HPDE6-E6E7 (cell line): ENCODE measurements at regions not wholly inside any gene's neighbourhood (a gene's known extent, or its start where the extent isn't known, plus 50 kb on each side); places are given as distances from the start of the nearest gene placed in this dataset.

Experiments used
- DNase-seq: peaks from one replicate; pipeline ENCODE4 v3.0.0; 2011; ENCODE audit warnings: missing footprints; ENCODE audit errors: extremely low spot score

DNA sequence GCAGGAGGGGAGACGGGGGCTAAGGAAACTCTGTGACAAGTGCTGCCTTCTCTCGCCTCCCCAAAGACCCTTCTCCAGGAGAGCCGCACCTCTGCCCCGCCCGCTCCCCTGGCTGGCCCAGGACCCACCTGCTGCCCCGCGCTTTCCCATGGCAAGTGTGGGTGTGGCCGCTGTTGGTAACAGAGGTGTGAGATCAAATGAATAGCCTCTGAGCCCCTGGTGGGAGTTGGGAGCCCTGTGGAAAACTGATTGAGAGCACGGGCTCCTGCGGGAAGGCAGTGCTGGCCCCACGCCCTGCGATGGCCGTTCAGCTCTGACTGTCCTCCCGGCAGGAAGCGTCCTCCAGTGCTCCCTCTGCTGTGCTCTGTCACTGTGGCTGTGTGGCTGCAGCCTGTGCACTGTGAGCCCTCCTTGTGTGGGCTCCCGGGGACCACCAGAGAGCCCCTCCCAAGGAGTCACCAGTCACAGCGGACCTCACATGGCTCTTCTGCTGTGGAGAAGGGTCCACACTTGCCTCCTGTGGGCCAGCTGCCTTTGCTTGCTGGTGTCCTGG lies 1275.9 kb downstream of the BRD1 start:
- no peak for DNase-seq

DNA sequence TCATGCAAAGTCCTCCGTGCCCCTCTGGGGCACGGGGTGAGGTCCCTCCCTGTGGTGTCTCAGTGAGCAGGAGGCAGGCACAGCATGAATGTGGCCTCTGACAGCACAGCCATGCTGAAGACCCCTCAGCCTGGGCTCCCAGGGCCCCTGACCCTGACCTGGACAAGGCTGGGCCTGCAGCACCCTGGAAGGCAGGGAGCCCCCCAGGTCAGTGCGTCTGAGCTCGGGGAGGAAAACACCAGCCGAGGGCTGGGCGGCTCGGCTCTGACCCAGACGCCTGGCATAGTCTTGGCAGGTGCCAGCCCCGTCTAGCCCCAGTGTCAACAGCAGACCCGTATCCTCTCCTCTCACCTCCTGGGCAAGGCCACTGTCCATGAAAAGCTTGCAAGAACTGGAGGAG lies 1276.6 kb downstream of the BRD1 start:
- no peak for DNase-seq

DNA sequence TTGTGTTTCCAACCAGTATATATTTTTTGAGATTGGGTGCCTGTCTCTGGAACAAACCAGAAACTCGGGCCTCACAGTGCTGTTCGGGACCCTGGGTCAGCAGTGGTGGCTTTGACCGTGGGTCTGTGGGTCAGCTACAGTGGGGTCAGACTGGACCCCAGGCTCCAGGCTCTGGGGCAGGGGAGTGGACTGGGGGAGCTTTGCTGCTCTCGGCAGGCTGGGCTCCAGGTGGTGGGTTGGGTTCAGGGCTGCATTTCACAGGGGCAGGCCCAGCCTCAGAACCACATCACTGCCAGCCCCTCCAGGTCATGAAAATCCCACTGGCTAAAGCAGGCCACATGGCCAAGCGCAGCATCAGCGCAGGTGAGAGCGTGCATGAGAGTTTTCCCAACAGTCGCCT lies 1279.3 kb downstream of the BRD1 start:
- DNase-seq = no peak

DNA sequence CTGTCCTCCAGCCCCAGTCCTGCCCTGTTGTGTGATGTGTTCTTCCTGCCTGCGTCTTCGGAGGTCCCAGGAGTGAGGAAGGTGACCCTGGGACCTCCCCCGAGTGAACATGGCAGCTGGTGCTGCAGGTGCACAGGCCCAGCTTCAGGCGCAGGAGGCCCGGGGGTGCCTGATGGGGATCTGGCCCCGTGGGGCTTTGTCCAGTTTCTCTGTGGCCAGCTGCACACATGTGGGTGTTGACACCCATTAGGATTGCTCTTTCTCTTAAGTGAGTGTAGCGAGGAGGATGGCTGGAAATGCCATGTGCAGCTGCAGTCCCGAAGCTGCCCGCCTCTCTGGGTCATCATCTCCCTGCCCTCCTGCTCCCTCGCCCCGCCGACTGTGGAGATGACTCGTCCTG lies 1279.7 kb downstream of the BRD1 start:
- no peak for DNase-seq

DNA sequence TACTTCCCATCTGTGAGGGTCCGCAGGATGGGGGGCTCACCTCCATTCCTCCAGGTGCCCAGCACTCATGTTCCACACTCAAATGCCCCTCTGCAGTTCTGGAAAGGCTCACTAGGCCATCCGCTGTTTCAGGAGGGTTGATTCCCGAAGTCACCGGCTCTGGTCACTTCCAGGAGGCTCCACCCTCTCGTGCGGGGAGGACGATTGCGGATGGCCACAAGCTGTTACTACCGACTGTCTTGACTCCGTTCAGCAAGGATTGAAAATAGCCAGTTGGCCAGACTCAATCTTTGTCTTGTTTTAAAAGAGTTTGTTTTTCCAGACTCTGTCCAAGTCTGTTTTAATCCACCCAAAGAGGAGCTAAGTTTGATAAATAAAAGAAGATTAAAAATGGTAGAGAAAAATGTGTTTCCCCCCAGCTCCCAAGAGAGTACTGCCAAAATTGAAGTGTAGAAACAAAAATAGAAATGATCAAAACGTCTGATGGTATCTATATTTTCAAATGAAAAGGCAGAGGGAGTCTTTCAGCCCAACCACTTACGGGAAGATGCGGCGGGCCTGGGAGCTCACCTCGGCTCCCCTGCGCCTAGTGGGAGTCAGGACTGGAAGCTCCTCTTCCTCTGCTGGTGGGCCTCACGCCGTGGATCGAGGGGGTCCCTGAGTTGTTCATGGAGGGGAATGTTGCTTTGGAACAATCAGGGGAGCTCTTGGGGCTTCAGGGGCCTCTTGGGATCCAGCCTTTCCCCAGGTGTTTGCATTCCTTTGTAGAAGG lies 1280.8 kb downstream of the BRD1 start:
- DNase-seq = no peak

DNA sequence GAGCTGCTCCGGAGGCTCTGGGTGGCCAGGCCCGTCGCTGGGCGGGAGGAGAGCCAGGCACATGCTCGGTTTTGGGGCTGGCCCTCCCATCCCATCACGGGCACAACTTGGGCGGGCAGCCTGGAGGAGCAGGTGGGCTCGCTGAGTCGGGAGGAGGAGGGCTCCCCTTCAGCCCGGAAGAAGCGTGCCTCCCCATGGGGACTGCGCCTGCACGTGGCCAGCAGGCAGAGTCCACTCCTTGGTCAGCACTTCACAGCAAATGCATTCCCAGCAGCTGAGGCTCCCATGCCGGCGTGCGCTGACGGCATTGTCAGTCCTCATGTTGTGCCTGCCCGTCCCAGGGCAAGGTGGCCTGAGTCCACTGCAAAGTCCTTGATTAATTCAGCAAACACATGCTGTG lies 1281.7 kb downstream of the BRD1 start:
- no peak for DNase-seq

DNA sequence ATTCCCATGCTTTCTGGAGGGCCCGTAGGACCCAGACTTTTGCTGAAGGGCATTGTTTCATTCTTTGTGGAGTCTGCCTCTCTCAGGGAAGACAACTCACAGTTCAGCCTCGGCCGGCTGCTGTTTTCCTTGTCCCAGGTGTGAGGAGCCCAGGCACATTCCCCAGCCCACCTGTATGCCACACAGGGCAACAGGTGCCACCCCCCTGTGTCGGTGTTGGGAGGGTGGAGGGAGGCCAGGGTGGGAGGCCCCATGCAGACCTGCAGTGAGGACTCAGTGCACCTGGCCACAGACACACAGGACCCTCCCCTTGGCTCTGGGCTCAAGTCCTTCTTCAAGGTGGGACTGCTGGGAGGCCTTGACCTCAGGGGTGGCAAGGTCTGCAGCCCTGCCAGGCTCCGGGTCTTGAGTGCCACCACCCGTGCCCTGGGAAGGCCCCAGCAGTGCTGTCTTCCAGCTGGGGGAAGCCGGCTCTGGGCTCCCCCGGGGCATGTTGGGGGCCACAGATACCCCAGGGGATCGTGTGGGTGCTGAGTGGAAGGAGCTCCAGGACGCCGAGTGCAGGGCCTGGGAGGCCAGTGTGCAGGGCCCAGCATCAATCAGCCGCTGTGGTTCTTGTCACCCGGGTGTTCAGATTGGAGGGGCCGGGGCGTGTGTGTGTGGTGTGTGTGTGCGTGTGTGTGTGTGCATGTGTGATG lies 1286.1 kb downstream of the BRD1 start:
- no peak for DNase-seq

DNA sequence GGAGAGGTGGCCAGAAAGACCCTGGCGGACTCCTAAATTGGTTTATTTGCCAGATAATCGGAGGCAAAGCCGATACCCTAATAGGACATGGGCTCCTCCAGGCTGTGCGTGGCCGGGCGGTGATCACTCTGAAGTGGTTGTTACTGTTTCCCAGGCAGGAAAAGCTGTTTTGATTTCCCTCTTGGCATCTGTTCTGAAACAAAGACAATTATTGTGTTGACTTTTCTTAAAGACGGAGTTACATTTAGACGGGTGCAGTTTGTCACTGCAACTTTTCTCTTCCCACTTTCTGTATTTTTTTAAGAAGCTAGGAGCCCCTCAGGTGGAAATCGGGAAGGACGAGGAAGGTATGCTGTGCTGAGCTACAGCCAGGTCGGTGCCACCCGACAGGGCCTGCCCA lies 1288.4 kb downstream of the BRD1 start:
- DNase-seq = no peak

DNA sequence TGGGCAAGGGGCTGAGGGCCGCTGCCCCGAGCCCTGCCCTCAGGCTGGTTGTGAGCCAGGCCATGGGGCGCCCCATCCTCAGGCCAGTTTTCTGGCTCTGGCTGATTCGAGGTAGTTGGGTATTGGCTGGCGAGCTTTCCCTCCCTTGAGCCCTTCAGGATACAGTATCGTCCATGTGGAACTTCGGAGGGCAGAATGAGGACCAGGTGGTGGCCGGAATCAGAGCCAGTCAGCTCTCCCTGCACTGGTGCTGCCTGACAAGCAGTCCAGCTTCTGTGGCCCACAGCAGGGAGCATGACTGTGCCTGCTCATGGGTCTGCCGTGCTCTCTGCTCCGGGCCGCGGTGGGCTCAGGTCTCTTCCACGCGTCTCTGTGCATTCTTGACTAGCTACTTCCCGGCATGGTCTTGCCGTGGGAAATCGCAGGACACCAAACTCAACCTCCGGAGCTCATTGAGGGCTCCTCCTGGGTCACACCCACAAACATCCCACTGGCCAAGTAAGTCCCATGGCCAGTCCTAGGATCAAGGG lies 1289.3 kb downstream of the BRD1 start:
- DNase-seq = no peak

DNA sequence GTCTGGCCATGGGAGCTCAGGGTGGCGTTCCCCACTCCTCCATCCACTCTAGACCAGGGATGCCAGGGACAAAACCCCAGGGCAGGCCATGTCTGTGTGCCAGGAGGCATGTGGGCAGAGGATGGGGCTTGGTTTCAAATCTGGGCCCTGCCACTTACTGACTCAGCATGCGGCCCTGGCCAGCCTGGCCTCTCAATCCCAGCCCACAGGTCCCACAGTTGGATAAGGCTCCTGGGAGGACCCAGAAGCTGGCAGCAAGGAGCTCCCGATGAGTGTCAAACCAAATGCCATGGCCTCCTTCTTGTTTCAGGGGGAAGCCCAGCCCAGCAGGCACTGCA lies 1290.4 kb downstream of the BRD1 start:
- no peak for DNase-seq

DNA sequence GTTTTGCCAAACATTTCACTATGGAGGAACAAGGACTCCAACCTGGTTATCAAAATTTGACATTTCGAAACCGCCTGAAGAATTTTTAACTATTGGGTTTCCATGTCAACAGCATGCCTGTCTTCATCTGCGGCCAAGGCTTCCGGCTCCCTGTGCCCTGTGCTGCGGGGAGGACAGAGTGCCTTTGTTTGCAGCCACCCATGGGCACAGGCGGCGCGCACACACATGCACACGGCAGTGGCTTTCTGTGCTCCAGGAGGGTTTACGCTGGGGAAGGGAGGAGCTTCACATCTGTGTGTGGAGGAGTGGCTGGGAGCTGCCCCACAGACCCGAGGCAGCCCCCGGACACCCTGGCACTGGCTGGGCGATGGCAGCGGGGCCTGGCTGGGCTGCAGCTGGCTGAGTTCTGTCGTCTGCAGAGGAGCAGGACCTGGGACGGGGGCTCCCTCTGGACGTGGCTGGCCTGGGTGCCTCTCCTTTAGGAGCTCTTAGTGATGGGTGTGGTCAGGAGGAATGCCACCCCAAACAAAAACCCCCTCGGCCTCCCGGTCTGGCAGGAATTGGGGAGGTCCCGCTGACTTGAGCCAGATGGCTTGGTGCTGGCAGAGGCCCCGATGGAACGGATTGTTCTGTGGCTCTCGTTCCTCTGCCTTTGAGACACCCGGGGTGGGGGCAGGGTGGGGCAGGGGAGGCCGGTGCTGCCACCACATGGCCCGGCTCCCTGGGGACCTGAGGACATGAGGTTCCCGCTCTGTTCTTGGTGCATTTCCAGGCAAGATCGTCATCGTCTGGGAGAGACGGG lies 1290.9 kb downstream of the BRD1 start:
- DNase-seq = no peak

DNA sequence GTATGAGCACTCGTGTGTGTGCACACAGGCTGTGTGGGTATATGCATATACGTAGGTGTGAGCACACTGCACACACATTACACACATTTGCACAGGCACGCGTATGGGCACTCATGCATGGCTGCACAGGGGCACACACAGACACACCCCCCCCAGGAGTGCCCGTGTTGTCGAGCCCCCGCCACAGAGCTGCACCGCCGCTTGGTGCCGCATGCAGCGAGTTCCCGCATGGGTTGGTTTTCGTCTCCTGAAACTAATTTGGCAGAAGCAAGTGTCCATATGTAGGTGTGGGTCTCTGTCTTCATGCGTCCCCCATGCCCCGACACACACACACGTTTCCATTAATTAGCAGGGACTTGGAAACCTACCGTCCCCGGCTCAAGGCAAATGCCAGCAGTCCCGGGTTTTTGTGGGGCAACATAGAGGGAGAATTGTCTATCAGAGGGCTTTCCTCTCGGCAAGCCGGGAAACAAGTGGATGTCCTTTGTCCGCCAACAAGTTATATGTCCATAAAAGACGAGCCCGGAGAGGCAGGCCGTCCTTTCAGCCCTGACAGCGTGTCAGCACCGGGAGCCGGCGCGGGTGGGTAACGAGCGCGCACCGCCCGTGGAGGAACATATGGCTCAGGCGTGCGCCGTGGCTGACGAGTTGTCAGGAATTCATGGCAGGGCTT lies 1291.7 kb downstream of the BRD1 start:
- no peak for DNase-seq

DNA sequence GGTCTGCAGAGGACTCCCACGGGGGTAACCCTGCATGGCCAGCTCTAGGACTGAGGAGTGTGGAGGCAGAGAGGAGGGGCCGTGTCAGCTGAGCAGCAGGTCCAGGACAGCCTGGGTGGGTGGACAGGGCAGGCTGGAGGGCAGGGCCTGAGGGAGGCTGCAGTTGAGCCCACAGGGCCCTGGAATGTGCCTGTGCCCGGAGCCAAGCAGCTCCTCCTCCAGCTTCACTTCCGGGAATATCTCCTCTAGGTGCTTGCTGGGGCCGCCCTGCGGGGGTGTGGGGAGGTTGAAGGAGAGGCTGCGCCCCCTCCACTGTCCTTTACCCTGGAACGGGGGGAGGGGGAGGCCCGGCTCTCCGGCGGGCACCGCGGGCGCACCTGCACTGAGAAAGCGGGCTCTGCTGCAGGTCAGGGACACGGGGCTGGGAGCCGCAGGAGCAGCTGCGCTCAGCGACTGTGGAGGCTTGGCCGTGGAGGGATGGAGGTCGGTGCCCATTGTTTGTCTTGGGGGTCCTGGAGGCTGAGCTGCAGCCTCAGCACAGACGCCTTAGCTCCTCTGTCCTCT lies 1293.2 kb downstream of the BRD1 start:
- DNase-seq = no peak

DNA sequence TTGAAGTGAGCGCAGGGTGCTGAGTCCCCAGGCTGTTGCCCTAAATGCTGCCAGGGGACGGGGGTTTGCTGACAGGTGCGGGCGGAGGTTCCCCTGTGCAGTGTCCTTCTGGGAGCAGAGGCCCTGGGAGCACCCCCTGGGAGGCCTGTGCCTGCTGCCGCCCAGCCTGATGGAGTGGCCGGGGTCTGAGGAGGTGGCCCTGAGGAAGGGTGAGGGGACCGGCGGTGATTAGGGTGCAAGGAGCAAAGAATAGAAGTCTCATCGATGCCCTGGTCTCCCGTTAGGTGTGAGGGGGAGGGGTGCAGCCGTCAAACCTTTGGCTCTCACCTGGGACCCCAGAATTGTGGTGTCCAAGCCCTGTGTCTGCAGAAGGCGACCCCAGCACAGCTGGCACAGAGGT lies 1294.7 kb downstream of the BRD1 start:
- DNase-seq = no peak

DNA sequence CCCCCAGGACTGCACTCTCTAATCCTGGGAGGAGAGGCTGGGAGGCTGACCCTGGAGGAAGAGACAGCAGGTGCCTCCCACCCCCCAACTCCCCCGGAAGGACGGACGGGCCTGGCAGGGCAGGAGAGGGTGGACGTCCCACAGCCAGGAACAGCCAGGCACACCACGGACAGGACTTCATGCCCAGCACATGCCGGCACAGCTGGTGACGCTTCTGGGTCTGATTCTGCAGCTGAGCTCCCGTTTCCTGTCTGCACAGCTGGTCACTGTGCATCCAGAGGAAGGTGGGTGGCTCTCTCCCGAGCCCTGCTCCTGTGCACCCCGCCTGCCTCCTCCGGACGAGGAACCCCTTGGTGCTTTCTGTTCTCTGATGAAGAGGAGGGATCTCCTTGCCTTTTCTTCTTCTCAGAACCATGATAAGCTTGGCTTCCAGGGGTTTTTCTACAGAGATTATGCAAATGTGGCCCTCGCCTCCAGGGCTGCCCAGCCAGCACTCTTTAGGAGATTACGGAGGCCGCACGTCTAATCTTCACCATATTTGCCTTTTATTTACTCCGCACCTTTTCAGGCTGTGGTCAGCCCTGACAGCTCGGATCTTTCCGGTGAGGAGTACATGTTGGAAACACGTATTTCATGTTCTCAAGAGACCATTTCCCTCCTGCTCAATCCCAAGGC lies 1295.8 kb downstream of the BRD1 start:
- DNase-seq = no peak

DNA sequence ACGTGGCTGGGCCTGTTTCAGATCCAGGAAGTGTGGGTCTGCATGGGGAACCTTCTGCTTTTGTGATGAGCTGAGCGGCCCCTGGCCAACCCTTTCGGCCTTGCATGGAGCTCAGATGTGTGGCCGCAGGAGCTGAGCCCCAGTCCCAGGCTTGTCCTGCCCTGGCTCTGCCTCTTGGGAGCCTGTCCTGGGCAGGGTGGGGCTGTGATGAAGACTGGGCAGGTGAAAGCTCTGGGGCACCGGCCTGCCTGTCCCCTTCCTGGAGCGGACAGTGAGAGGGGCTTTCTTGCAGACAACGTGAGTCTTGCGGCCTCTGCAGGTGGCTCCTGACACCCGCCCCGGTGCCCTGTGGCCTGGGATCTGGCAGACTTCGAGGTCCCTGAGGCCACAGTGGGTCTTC lies 1296.6 kb downstream of the BRD1 start:
- no peak for DNase-seq

DNA sequence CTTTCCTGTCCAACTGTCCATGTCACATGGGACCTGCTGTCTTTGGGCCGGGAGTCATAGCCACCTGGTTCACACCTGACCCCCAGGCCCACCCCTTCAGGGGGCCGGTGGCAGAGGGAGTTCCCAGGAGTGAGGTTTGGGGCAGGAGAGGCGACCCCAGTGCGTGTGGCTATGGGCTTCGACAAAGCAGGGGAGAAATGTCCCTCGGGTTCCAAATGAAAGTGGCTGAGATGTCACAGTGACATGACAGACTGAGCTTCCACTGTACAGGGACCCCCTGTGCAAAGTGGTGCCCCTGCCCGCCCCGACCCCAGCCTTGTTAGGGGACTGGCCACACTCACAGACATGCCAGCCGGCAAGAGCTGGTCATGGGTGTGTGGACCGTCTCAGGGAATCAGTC lies 1297.0 kb downstream of the BRD1 start:
- no peak for DNase-seq

DNA sequence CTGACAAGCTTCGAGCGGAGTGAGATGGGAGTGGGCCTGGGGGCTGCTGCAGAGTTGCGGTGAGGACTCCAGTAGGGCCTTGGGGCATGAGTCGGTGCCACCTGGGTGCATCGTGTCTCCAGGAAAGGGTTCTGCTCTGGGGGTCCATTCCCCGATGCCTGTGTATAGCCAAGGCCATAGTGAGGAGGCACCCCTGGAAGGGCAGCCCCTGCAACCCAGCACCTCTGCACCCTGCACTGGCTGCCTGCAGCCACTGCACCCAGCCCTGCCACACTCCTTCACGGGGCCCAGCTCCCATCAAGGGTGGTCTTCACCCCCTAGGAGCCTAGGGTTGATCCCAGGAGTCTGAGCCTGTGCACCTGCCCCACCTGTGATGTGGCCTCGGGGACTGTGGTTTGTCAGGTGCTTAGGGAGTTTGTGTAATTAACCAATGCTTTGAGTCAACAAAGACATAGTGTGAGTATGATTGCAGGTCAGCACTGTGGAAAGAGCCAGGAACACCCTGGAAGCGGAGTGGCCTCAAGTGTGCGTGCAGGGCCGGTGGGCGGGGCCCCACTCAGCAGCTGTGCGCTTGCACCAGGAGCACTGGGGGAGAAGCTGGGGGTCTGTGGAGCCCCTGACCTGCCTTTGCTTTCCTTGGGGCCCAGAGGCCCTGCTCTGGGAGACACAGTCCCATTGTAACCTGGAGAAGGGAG lies 1299.3 kb downstream of the BRD1 start:
- DNase-seq = no peak

DNA sequence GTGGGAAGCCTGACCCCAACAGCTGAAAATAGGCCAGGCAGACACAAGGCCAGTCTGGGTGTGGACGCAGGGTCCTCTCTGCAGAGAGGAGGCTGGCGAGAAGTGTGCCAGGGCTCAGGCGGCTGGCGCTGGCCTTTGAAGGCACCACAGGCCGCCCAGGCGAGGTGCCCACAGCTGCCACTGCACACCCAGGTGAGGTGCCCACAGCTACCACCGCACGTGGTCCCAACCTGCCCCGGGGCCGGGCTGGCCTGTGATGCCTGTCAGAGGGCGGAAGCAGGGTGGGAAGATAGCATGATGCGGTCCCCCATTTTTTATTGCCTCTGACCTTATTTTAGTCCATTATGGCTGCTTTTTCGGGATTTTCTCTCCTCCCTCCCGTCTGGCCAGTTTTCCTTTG lies 1303.9 kb downstream of the BRD1 start:
- DNase-seq = no peak

DNA sequence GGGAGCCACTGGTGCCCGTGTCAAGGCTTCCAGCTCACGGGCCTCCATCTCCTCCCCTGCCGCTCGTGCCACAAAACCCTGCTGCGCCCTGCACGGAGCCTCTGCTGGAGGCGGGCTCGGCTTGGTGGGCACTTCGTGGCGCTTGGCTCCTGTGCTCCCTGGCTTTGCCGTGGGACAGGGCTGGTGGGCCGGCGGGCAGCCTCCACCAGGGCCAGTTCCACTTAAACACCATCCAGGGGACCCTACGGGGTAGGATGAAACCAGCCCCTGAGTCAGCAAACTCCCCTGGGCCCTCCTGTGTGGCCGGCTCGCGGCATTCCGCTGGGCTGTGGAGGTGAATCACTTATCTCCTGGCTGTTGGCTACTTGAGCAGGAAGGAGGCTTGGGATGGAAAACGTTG lies 1304.6 kb downstream of the BRD1 start:
- DNase-seq = no peak
